GM12872 (cell line): ENCODE measurements at regions not wholly inside any gene's neighbourhood (a gene's known extent, or its start where the extent isn't known, plus 50 kb on each side); places are given as distances from the start of the nearest gene placed in this dataset.

Source experiments
- TF ChIP-seq, protein P1 (sequence below): IDR thresholded peaks from 3 replicates; pipeline ENCODE4 v1.5.1; 2011; ENCODE audit warnings: low read depth, mild to moderate bottlenecking, low read length, moderate library complexity; ENCODE audit not compliant: insufficient read depth

DNA sequence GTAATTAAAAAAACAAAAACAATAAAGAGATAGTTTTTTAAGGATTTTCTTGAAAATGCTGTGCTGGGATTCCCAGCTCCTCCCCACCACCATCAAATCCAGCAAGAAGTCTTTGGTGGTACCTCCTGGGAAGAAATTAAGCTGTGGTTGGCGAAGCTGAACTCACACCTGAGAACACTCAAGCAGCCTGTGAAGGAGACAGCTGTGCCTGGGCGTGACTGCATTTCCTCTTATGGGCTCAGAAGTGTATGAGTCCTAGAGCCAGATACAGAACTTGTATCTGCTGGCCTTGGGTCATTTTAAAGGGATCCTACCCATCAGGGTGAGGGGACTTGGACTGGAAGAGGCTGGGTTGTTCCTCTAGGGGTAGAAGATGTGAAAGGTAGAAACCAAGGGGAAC is 561.2 kb upstream of the SGCD start:
- TF ChIP-seq, protein P1, sequence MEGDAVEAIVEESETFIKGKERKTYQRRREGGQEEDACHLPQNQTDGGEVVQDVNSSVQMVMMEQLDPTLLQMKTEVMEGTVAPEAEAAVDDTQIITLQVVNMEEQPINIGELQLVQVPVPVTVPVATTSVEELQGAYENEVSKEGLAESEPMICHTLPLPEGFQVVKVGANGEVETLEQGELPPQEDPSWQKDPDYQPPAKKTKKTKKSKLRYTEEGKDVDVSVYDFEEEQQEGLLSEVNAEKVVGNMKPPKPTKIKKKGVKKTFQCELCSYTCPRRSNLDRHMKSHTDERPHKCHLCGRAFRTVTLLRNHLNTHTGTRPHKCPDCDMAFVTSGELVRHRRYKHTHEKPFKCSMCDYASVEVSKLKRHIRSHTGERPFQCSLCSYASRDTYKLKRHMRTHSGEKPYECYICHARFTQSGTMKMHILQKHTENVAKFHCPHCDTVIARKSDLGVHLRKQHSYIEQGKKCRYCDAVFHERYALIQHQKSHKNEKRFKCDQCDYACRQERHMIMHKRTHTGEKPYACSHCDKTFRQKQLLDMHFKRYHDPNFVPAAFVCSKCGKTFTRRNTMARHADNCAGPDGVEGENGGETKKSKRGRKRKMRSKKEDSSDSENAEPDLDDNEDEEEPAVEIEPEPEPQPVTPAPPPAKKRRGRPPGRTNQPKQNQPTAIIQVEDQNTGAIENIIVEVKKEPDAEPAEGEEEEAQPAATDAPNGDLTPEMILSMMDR, result no peak

DNA sequence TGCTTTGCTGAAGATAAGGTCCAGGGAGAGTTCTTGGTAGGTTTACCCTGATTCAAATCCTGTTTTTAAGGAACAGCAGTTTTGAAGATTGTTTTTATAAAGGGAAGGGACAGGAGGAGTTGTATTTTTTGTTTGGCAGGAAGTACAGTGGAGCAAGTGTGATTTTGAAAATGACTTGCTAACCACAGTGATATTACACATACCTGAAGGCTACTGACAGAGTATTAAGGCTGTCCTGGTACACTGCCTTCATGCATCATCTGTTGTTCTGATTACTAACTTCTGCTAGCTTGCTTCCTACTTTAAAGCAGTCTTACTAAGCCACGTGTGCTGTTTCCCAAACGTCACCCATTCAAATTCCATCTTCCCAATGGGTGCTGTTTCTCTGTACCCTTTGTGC is 559.5 kb upstream of the SGCD start:
- TF ChIP-seq, protein P1, result no peak

DNA sequence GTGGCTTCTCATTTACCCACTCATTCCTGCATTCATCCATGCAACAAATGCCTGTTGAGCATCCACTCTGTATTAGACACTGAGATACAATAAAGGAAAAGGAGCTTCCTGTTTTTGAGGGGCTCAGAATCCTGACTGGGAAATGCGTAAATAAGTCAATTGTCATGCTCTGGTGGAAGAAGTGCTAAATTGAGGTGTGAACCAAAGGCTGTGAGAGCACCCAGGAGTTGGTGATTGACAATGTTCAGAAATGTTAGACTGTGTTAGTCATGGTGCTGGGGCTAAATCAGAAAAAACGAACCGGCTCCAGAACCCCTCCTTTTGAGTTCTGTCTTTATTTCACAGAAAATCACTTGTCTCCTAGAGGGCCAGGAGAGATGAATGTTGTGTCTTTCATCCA is 558.6 kb upstream of the SGCD start:
- TF ChIP-seq, protein P1, result no peak

DNA sequence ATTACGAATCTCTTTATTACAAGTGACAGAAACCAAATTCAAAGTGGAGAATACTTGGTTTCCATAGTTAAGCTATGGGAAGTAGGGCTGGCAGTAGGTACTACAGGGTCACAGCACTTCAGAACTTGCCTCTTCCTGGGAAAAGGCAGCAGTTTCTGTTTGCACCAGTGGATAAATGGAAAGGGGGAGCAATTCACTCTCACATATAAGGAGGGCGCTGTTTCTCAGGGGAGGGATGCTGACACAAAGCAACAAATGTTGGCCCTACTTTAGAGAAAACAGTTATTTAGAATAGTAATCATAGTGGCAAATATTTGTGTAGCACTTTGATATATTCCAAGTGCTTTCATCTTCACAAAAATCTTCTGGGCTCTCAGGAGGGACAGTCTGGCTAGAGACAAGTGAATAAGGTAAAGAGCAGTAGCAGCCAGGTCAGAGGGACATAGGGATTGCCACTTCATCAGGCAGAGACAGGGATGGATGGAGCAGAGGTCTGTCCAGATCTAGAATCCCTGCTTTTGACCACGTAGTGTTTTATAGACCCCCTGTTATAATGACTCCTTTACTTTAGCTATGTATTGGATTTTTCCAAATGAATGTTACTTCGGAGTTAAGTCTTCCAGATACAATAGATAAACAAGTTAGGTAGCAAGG is 554.8 kb upstream of the SGCD start:
- TF ChIP-seq, protein P1, result no peak

DNA sequence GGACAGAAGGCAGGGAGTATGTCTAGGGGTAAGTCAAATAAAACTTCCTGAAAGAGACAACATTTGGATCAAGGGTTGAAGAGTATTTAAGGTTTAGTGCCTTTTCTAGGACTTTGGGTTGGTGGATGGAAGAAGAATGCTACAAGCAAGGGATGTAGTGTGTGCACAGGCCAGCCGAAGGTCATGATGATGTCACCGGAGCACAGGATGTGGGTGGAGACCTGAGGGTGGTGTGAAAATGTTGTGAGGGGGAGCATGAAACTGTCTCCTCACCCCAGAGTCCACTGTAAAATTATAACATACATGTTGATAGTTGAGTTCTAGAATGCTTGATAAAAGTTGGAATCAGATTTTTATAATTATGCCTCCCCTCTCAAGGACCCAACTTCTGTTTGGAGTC is 553.3 kb upstream of the SGCD start:
- TF ChIP-seq, protein P1, result no peak

DNA sequence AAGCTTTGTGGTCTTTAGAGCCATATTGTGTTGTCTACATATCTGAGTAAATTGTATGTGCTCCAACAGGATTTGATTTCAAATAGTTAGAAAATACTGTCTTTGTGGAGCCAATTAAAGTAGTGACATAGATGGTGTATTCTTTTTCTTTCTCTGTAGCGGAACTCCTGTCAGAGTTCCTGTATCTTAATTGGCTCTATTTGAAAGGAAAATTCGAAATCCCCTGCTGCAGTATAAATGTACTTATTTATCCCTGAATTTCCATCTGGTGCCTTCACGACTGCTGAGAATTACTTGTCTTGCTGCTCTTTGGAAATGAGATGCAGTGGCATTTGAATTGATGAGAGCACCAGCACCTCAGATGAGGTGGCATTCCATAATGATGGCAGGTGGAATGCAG is 546.7 kb upstream of the SGCD start:
- TF ChIP-seq, protein P1, result no peak

DNA sequence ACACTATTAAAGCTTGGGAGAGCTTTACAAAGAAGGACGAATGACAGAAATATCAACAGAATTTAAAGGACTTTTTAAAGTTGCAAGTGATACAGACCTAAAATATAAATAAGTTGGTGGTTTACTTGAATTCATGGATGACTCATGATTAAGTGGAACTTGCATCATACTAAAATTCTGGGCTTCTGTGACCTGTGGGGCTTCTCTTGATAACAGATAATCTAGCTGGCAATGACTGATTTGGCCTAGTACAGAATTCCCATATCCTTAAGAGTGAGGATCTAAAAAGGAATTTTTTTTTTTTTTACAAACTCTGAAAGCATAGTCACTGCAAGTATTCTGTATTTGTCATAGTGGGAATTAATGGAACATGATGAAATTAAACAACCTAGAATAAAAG is 543.7 kb upstream of the SGCD start:
- TF ChIP-seq, protein P1, result no peak
